Activated CD4-positive, alpha-beta memory T cell treated with anti-CD3 and anti-CD28 coated beads for 36 hours (primary cell): ENCODE measurements at regions not wholly inside any gene's neighbourhood (a gene's known extent, or its start where the extent isn't known, plus 50 kb on each side); places are given as distances from the start of the nearest gene placed in this dataset.

Source experiments
- CTCF ChIA-PET: fragments of 350-600 bp; sonication (Branson Sonifier 250); formaldehyde crosslinking; loops from one replicate; lab custom pipeline; 2021; ENCODE audit warnings: antibody characterized with exemption, inconsistent platforms; lab: Charles Lee
- POLR2A ChIA-PET: fragments of 350-600 bp; sonication (Branson Sonifier 250); formaldehyde crosslinking; loops from one replicate; lab custom pipeline; 2021; ENCODE audit warnings: antibody characterized with exemption; lab: Charles Lee
- DNase-seq: peaks from one replicate; pipeline ENCODE4 v3.0.0-alpha.2; 2020
- H3K27ac Mint-ChIP-seq: one replicate; pipeline ENCODE4 v1.8.0; 2021; ENCODE audit warnings: mixed read lengths
- H3K27me3 Mint-ChIP-seq: one replicate; pipeline ENCODE4 v1.8.0; 2021; ENCODE audit warnings: mixed read lengths
- H3K36me3 Mint-ChIP-seq: one replicate; pipeline ENCODE4 v1.8.0; 2021; ENCODE audit warnings: mixed read lengths
- H3K4me1 Mint-ChIP-seq: one replicate; pipeline ENCODE4 v1.8.0; 2021; ENCODE audit warnings: low read depth, mixed read lengths
- H3K4me3 Mint-ChIP-seq: one replicate; pipeline ENCODE4 v1.8.0; 2021; ENCODE audit warnings: mild to moderate bottlenecking, mixed read lengths
- H3K9me3 Mint-ChIP-seq: one replicate; pipeline ENCODE4 v1.8.0; 2021; ENCODE audit warnings: mixed read lengths
- intact Hi-C: fragments of 100-400 bp; cut with micrococcal nuclease; formaldehyde crosslinking; loops from one replicate; pipeline ENCODE4 v1.15.1; 2023

GRCh38 chr1:9179463-9180110 is 50.7 kb upstream of the GPR157 start:
- CTCF ChIA-PET: interaction anchor here (0.6 to 2.8 kb wide), 10 partner anchors 10 to 387 kb away, joined by 3 to 17 read pairs (median 8); partner anchors contain the start of gene H6PD
- H3K36me3 Mint-ChIP-seq: peaks cover 1% of the 10 kb centered on the region
- no peaks in the 10 kb centered on the region for H3K9me3 Mint-ChIP-seq
- peaks cover 29% of the 10 kb centered on the region for H3K27me3 Mint-ChIP-seq
- no peak overlapping the region for H3K4me3 Mint-ChIP-seq
- intact Hi-C loops: loop anchor here (2.0 kb wide), 1 partner anchor 17 kb away; no protein-coding TSS in a partner anchor
- POLR2A ChIA-PET: no interaction called here
- no peak for DNase-seq
- H3K27ac Mint-ChIP-seq: no peak overlapping the region
- H3K4me1 Mint-ChIP-seq: peaks cover 7% of the 10 kb centered on the region

GRCh38 chr1:9180111-9180819 is 51.4 kb upstream of the GPR157 start:
- no peak for DNase-seq
- no peaks in the 10 kb centered on the region for H3K9me3 Mint-ChIP-seq
- peaks cover 1% of the 10 kb centered on the region for H3K36me3 Mint-ChIP-seq

GRCh38 chr1:9181176-9181906 is 52.4 kb upstream of the GPR157 start:
- intact Hi-C loops: loop anchor here (2.0 kb wide), 1 partner anchor 15 kb away; no protein-coding TSS in a partner anchor
- Mint-ChIP-seq H3K27ac (no peak overlapping the region), H3K9me3 (no peaks in the 10 kb centered on the region), H3K36me3 (peaks cover 1% of the 10 kb centered on the region), H3K4me1 (peaks cover 7% of the 10 kb centered on the region), H3K27me3 (peaks cover 22% of the 10 kb centered on the region), H3K4me3 (peak overlapping the region; percentile 79)
- ChIA-PET POLR2A (no interaction called here), CTCF (interaction anchor here (0.6 to 2.8 kb wide), 15 partner anchors 8 to 324 kb away, joined by 3 to 17 read pairs (median 5); partner anchors contain the start of gene H6PD)
- peak; percentile 77 for DNase-seq

More at GRCh38 chr1:9180111-9180819, 51.4 kb upstream of the GPR157 start:
- H3K27me3 Mint-ChIP-seq: peaks cover 24% of the 10 kb centered on the region
- peaks cover 7% of the 10 kb centered on the region for H3K4me1 Mint-ChIP-seq
- no peak overlapping the region for H3K4me3 Mint-ChIP-seq
- H3K27ac Mint-ChIP-seq: no peak overlapping the region
- ChIA-PET POLR2A (no interaction called here), CTCF (interaction anchor here (0.6 to 2.8 kb wide), 15 partner anchors 9 to 311 kb away, joined by 3 to 17 read pairs (median 5); partner anchors contain the start of gene H6PD)
- intact Hi-C loops: loop anchor here (2.0 kb wide), 1 partner anchor 17 kb away; no protein-coding TSS in a partner anchor

GRCh38 chr1:9181990-9182783 is 52.4 kb upstream of the H6PD start:
- peaks cover 1% of the 10 kb centered on the region for H3K36me3 Mint-ChIP-seq
- ChIA-PET CTCF (interaction anchor here (2.0 to 2.8 kb wide), 2 partner anchors 14 to 52 kb away, joined by 6 to 10 read pairs; partner anchors contain the start of gene H6PD), POLR2A (no interaction called here)
- peak overlapping the region; percentile 79 for H3K4me3 Mint-ChIP-seq
- H3K27me3 Mint-ChIP-seq: peaks cover 22% of the 10 kb centered on the region
- peaks cover 7% of the 10 kb centered on the region for H3K4me1 Mint-ChIP-seq
- peak; percentile 38 for DNase-seq
- intact Hi-C loops: loop anchor here (2.0 kb wide), 1 partner anchor 15 kb away; no protein-coding TSS in a partner anchor
- no peak overlapping the region for H3K27ac Mint-ChIP-seq
- H3K9me3 Mint-ChIP-seq: no peaks in the 10 kb centered on the region

- no peaks in the 10 kb centered on the region for H3K9me3 Mint-ChIP-seq
- ChIA-PET CTCF (interaction anchor here (2.0 kb wide), 1 partner anchor 14 kb away, joined by 6 read pairs; no protein-coding TSS in a partner anchor), POLR2A (no interaction called here)
- H3K4me1 Mint-ChIP-seq: peaks cover 7% of the 10 kb centered on the region
- intact Hi-C loops: no loop called here
- H3K27ac Mint-ChIP-seq: no peak overlapping the region
- no peak for DNase-seq
- peaks cover 22% of the 10 kb centered on the region for H3K27me3 Mint-ChIP-seq
- H3K4me3 Mint-ChIP-seq: peak overlapping the region; percentile 67
- H3K36me3 Mint-ChIP-seq: peaks cover 1% of the 10 kb centered on the region
Observed at GRCh38 chr1:9182784-9183257, 51.8 kb upstream of the H6PD start.

GRCh38 chr1:9183441-9183840 is 51.1 kb upstream of the H6PD start:
- peaks cover 22% of the 10 kb centered on the region for H3K27me3 Mint-ChIP-seq
- peak overlapping the region; percentile 29 for H3K4me3 Mint-ChIP-seq
- no peak for DNase-seq
- H3K27ac Mint-ChIP-seq: no peak overlapping the region
- intact Hi-C loops: no loop called here
- POLR2A ChIA-PET: no interaction called here
- CTCF ChIA-PET: interaction anchor here (2.0 kb wide), 1 partner anchor 13 kb away, joined by 6 read pairs; no protein-coding TSS in a partner anchor
- H3K36me3 Mint-ChIP-seq: peaks cover 1% of the 10 kb centered on the region
- peaks cover 7% of the 10 kb centered on the region for H3K4me1 Mint-ChIP-seq
- H3K9me3 Mint-ChIP-seq: no peaks in the 10 kb centered on the region

- no peaks in the 10 kb centered on the region for H3K9me3 Mint-ChIP-seq
- intact Hi-C loops: no loop called here
- H3K27ac Mint-ChIP-seq: no peak overlapping the region
- H3K36me3 Mint-ChIP-seq: peaks cover 1% of the 10 kb centered on the region
- peaks cover 19% of the 10 kb centered on the region for H3K27me3 Mint-ChIP-seq
- peaks cover 7% of the 10 kb centered on the region for H3K4me1 Mint-ChIP-seq
- ChIA-PET CTCF (interaction anchor here (2.0 kb wide), 1 partner anchor 13 kb away, joined by 6 read pairs; no protein-coding TSS in a partner anchor), POLR2A (no interaction called here)
- DNase-seq: no peak
- H3K4me3 Mint-ChIP-seq: no peak overlapping the region
Observed at GRCh38 chr1:9183898-9184297, 50.7 kb upstream of the H6PD start.

GRCh38 chr1:9184749-9185148 is 49.8 kb upstream of the H6PD start:
- Mint-ChIP-seq H3K27me3 (peaks cover 19% of the 10 kb centered on the region), H3K4me3 (no peak overlapping the region), H3K36me3 (peaks cover 1% of the 10 kb centered on the region), H3K9me3 (no peaks in the 10 kb centered on the region), H3K27ac (no peak overlapping the region), H3K4me1 (peaks cover 7% of the 10 kb centered on the region)
- ChIA-PET CTCF (no interaction called here), POLR2A (no interaction called here)
- intact Hi-C loops: no loop called here
- no peak for DNase-seq
